H9 (cell line): ENCODE measurements at regions not wholly inside any gene's neighbourhood (a gene's known extent, or its start where the extent isn't known, plus 50 kb on each side); places are given as distances from the start of the nearest gene placed in this dataset.

Experiments used
- DNase-seq: peaks from one replicate; pipeline ENCODE4 v3.0.0-alpha.2; 2017
- H2AFZ ChIP-seq: one replicate; pipeline ENCODE4 v1.6.1; 2013; ENCODE audit warnings: mild to moderate bottlenecking, low read length, control low read depth, moderate library complexity
- H2AK5ac ChIP-seq: 2 replicates; pipeline ENCODE4 v1.6.1; 2013; ENCODE audit warnings: low read length, control low read depth, mixed read lengths; ENCODE audit not compliant: insufficient read length
- H2BK120ac ChIP-seq: one replicate; pipeline ENCODE4 v1.6.1; 2013; ENCODE audit warnings: low read depth, mild to moderate bottlenecking, low read length, control low read depth, inconsistent platforms; ENCODE audit not compliant: poor library complexity, severe bottlenecking
- H2BK12ac ChIP-seq: 2 replicates; pipeline ENCODE4 v1.6.1; 2013; ENCODE audit warnings: low read length, control low read depth, mixed read lengths, low read depth; ENCODE audit not compliant: insufficient read length
- H2BK15ac ChIP-seq: 2 replicates; pipeline ENCODE4 v1.6.1; 2013; ENCODE audit warnings: low read depth, low read length, control low read depth
- H2BK20ac ChIP-seq: one replicate; pipeline ENCODE4 v1.6.1; 2013; ENCODE audit warnings: low read depth, mild to moderate bottlenecking, low read length, control low read depth, inconsistent platforms; ENCODE audit not compliant: poor library complexity, severe bottlenecking
- H2BK5ac ChIP-seq: 2 replicates; pipeline ENCODE4 v1.6.1; 2013; ENCODE audit warnings: low read length, control low read depth, mixed read lengths; ENCODE audit not compliant: insufficient read length
- H3K14ac ChIP-seq: 2 replicates; pipeline ENCODE4 v1.6.1; 2013; ENCODE audit warnings: low read length, control low read depth; ENCODE audit not compliant: insufficient read depth
- H3K18ac ChIP-seq: 2 replicates; pipeline ENCODE4 v1.6.1; 2013; ENCODE audit warnings: low read depth, mild to moderate bottlenecking, mixed read lengths, low read length, control low read depth; ENCODE audit not compliant: insufficient read length
- H3K23ac ChIP-seq: 2 replicates; pipeline ENCODE4 v1.6.1; 2013; ENCODE audit warnings: low read length, control low read depth, mixed read lengths, low read depth; ENCODE audit not compliant: insufficient read length
- H3K23me2 ChIP-seq: 2 replicates; pipeline ENCODE4 v1.6.1; 2013; ENCODE audit warnings: low read depth, mild to moderate bottlenecking, mixed read lengths, low read length, control low read depth; ENCODE audit not compliant: insufficient read length, poor library complexity, severe bottlenecking
- H3K27ac ChIP-seq: 2 replicates; pipeline ENCODE4 v1.5.1; 2013; ENCODE audit warnings: low read length, control low read depth, mixed read lengths, low read depth; ENCODE audit not compliant: insufficient read length
- H3K27me3 ChIP-seq: 2 replicates; pipeline ENCODE4 v1.6.1; 2013; ENCODE audit warnings: low read length, control low read depth, inconsistent platforms; ENCODE audit not compliant: insufficient read depth
- H3K4ac ChIP-seq: 2 replicates; pipeline ENCODE4 v1.6.1; 2013; ENCODE audit warnings: low read depth, mild to moderate bottlenecking, control low read depth, inconsistent platforms, low read length, moderate library complexity
- H3K4me1 ChIP-seq: 2 replicates; pipeline ENCODE4 v1.6.1; 2013; ENCODE audit warnings: low read length, control low read depth, inconsistent platforms; ENCODE audit not compliant: insufficient read depth
- H3K4me2 ChIP-seq: 2 replicates; pipeline ENCODE4 v1.6.1; 2013; ENCODE audit warnings: low read length, control low read depth, mixed read lengths; ENCODE audit not compliant: insufficient read length, insufficient read depth
- H3K56ac ChIP-seq: 2 replicates; pipeline ENCODE4 v1.6.1; 2013; ENCODE audit warnings: low read depth, mild to moderate bottlenecking, mixed read lengths, low read length, control low read depth; ENCODE audit not compliant: insufficient read length
- H3K79me1 ChIP-seq: 2 replicates; pipeline ENCODE4 v1.6.1; 2013; ENCODE audit warnings: low read depth, mild to moderate bottlenecking, moderate library complexity, low read length, control low read depth, inconsistent platforms; ENCODE audit not compliant: insufficient read depth, poor library complexity, severe bottlenecking
- H3K79me2 ChIP-seq: 2 replicates; pipeline ENCODE4 v1.6.1; 2013; ENCODE audit warnings: low read length, control low read depth, inconsistent platforms; ENCODE audit not compliant: insufficient read depth
- H3K9ac ChIP-seq: 2 replicates; pipeline ENCODE4 v1.6.1; 2013; ENCODE audit warnings: low read length, control low read depth, mixed read lengths; ENCODE audit not compliant: insufficient read length; ENCODE audit errors: extremely low read depth
- H3K9me3 ChIP-seq: one replicate; pipeline ENCODE4 v1.6.1; 2013; ENCODE audit warnings: low read depth, low read length, inconsistent platforms; ENCODE audit not compliant: control insufficient read depth
- H3T11ph ChIP-seq: one replicate; pipeline ENCODE4 v1.6.1; 2013; ENCODE audit warnings: mild to moderate bottlenecking, low read length, control low read depth, inconsistent platforms
- H4K20me1 ChIP-seq: one replicate; pipeline ENCODE4 v1.6.1; 2013; ENCODE audit not compliant: control insufficient read depth, insufficient read length, insufficient read depth
- H4K5ac ChIP-seq: 2 replicates; pipeline ENCODE4 v1.6.1; 2013; ENCODE audit warnings: low read depth, mild to moderate bottlenecking, mixed read lengths, low read length, control low read depth; ENCODE audit not compliant: insufficient read length
- H4K8ac ChIP-seq: replicated peaks from 2 replicates; pipeline ENCODE4 v1.6.1; 2013; ENCODE audit warnings: low read length, control low read depth, mixed read lengths, low read depth; ENCODE audit not compliant: insufficient read length
- H4K91ac ChIP-seq: 2 replicates; pipeline ENCODE4 v1.6.1; 2013; ENCODE audit warnings: low read depth, mild to moderate bottlenecking, moderate library complexity, mixed read lengths, low read length, control low read depth; ENCODE audit not compliant: insufficient read length
- H3K27ac Mint-ChIP-seq, 3 experiments: 2 replicates in 2 of 3; 3 replicates in 1 of 3; pipeline ENCODE4 v1.8.0; 2020 to 2021; ENCODE audit warnings: mixed read lengths in 3 of 3, mild to moderate bottlenecking in 1 of 3, moderate library complexity in 1 of 3
- H3K27me3 Mint-ChIP-seq: 2 replicates; pipeline ENCODE4 v1.8.0; 2021; ENCODE audit warnings: low read depth, mild to moderate bottlenecking, moderate library complexity, mixed read lengths
- H3K36me3 Mint-ChIP-seq, 3 experiments: 2 replicates in 2 of 3; 3 replicates in 1 of 3; pipeline ENCODE4 v1.8.0; 2020 to 2021; ENCODE audit warnings: low read depth in 3 of 3, mixed read lengths in 3 of 3; ENCODE audit not compliant: insufficient read depth in 1 of 3
- H3K4me1 Mint-ChIP-seq, 2 experiments: 2 replicates each; pipeline ENCODE4 v1.8.0; 2020; ENCODE audit warnings: mixed read lengths in 2 of 2
- H3K4me3 Mint-ChIP-seq, 2 experiments: 2 replicates in 1 of 2; 3 replicates in 1 of 2; pipeline ENCODE4 v1.8.0; 2020 to 2021; ENCODE audit warnings: mild to moderate bottlenecking in 2 of 2, mixed read lengths in 2 of 2, moderate library complexity in 1 of 2
- H3K9me3 Mint-ChIP-seq, 2 experiments: 2 replicates in 1 of 2; 3 replicates in 1 of 2; pipeline ENCODE4 v1.8.0; 2020; ENCODE audit warnings: mild to moderate bottlenecking in 2 of 2, mixed read lengths in 2 of 2, moderate library complexity in 1 of 2
- WGBS: extraction: QIAGEN DNeasy Blood & Tissue Kit; methylation state at CpG from one replicate; pipeline ENCODE4 v1.1.7; 2013; ENCODE audit warnings: missing lambda C conversion rate, low lambda C conversion rate, mixed read lengths; ENCODE audit not compliant: insufficient read length; ENCODE audit errors: extremely low coverage; 5-methylcytosine and 5-hydroxymethylcytosine counted together
- TF ChIP-seq, protein P1 (sequence below): fragments of 200-600 bp; sonication (generic); conservative IDR thresholded peaks from 3 replicates; pipeline ENCODE4 v1.8.0; 2021; ENCODE audit warnings: antibody characterized with exemption, mild to moderate bottlenecking

DNA sequence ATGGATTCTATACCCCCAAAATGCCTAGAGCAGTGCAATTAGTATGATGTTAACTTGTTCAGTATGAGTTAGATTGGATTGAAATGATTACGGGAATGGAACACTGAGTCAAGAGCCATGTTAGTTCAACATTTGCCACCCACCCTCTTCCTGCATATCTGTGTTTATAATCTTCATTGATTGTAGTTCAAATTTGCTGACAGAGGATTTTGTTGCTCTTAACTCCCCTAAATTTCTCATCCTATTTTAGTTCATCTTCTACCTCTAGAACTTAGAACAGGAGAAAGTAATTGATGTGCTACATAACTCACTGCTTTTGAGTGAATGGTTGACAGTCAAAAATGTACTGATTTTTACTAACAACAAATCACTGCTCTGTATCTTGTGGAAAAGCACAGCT lies 673.5 kb upstream of the NRXN1 start:
- H2BK20ac ChIP-seq = no peak overlapping the region
- H3K9me3 Mint-ChIP-seq = no peaks in the 10 kb centered on the region
- no peak overlapping the region for H3K27ac ChIP-seq
- no peak overlapping the region for H2BK120ac ChIP-seq
- no peak overlapping the region for H2BK12ac ChIP-seq
- no peak overlapping the region for H3K4me3 Mint-ChIP-seq
- H4K91ac ChIP-seq = no peak overlapping the region
- TF ChIP-seq, protein P1, sequence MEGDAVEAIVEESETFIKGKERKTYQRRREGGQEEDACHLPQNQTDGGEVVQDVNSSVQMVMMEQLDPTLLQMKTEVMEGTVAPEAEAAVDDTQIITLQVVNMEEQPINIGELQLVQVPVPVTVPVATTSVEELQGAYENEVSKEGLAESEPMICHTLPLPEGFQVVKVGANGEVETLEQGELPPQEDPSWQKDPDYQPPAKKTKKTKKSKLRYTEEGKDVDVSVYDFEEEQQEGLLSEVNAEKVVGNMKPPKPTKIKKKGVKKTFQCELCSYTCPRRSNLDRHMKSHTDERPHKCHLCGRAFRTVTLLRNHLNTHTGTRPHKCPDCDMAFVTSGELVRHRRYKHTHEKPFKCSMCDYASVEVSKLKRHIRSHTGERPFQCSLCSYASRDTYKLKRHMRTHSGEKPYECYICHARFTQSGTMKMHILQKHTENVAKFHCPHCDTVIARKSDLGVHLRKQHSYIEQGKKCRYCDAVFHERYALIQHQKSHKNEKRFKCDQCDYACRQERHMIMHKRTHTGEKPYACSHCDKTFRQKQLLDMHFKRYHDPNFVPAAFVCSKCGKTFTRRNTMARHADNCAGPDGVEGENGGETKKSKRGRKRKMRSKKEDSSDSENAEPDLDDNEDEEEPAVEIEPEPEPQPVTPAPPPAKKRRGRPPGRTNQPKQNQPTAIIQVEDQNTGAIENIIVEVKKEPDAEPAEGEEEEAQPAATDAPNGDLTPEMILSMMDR = no peak
- H3K56ac ChIP-seq = no peak overlapping the region
- H3K4me1 ChIP-seq = no peaks in the 10 kb centered on the region
- H4K8ac ChIP-seq = no peak overlapping the region
- no peak overlapping the region for H3K4ac ChIP-seq
- no peak overlapping the region for H4K5ac ChIP-seq
- H3K27me3 Mint-ChIP-seq = no peaks in the 10 kb centered on the region
- H3K4me2 ChIP-seq = no peak overlapping the region
- H3K79me2 ChIP-seq = no peaks in the 10 kb centered on the region
- no peak overlapping the region for H3K23ac ChIP-seq
- no peak overlapping the region for H3K9ac ChIP-seq
- WGBS = no CpG with 5 or more reads among the region's 1 CpG
- H3K18ac ChIP-seq = no peak overlapping the region
- peaks cover 3 to 4% of the 10 kb centered on the region in 2 experiments for H3K4me1 Mint-ChIP-seq
- no peak for DNase-seq
- no peaks in the 10 kb centered on the region for H3K9me3 ChIP-seq
- no peaks in the 10 kb centered on the region for H4K20me1 ChIP-seq
- H3K79me1 ChIP-seq = no peaks in the 10 kb centered on the region
- no peak overlapping the region for H3K27ac Mint-ChIP-seq
- H2BK15ac ChIP-seq = no peak overlapping the region
- H2AK5ac ChIP-seq = no peak overlapping the region
- H3K36me3 Mint-ChIP-seq = no peaks in the 10 kb centered on the region
- H3T11ph ChIP-seq = no peak overlapping the region
- H3K27me3 ChIP-seq = no peaks in the 10 kb centered on the region
- H3K23me2 ChIP-seq = no peaks in the 10 kb centered on the region
- no peak overlapping the region for H2BK5ac ChIP-seq
- no peak overlapping the region for H3K14ac ChIP-seq
- no peak overlapping the region for H2AFZ ChIP-seq
